ENCODE measurements at regions not wholly inside any gene's neighbourhood (a gene's known extent, or its start where the extent isn't known, plus 50 kb on each side); places are given as distances from the start of the nearest gene placed in this dataset.

GRCh38 chr2:78861546-78861945 is 164.0 kb upstream of the REG3G start:
- H3K4me3 ChIP-seq = no peak overlapping the region
- H3K27ac ChIP-seq = no peak overlapping the region
- peak; percentile 28 for DNase-seq
- 29 to 34% methylated on average over 6 of the region's 6 CpGs for WGBS, 2 donors
- no peaks in the 10 kb centered on the region for H3K27me3 ChIP-seq
- H3K4me1 ChIP-seq = no peaks in the 10 kb centered on the region
- H3K9me3 ChIP-seq = no peaks in the 10 kb centered on the region
- no peaks in the 10 kb centered on the region for H3K36me3 ChIP-seq (ENCODE audit: low read depth, missing control alignments)
- TF ChIP-seq CTCF (IDR thresholded peaks at IDR 0.05) (peak in 2 of 3 experiments; percentile 39 to 77), POLR2A (IDR thresholded peaks at IDR 0.05) (no peak)
- intact Hi-C loops (cut with DNase I; ENCODE audit: low total_unique reads) = no loop called here

DNA sequence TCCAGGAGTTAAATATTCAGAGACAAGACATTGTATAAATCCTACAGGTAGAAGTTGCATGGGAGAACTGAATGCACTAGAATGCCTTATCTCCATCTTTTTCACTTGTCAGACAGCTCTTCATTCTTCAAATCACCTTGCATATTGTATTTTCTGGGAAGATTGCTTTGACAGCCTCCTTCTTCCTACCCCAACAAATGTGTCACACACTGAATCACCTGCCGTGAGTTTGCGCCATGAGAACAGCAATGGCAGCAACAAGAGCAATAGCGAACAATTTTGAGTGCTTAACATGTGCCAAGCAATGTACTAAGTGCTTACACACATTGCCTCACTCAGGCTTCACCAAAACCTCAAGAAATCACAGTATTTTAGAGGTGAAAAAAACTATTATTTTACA is 161.3 kb upstream of the REG3G start:
- Histone ChIP-seq H3K4me1 (no peaks in the 10 kb centered on the region), H3K27me3 (no peaks in the 10 kb centered on the region), H3K36me3 (ENCODE audit: low read depth, missing control alignments) (no peaks in the 10 kb centered on the region), H3K9me3 (no peaks in the 10 kb centered on the region), H3K4me3 (no peak overlapping the region), H3K27ac (no peak overlapping the region)
- no peak for TF ChIP-seq POLR2A (IDR thresholded peaks at IDR 0.05)
- TF ChIP-seq CTCF (IDR thresholded peaks at IDR 0.05) = no peak
- DNase-seq = no peak
- intact Hi-C loops (cut with DNase I; ENCODE audit: low total_unique reads) = no loop called here
- 80 to 84% methylated on average over 3 of the region's 3 CpGs for WGBS, 2 donors

GRCh38 chr2:78865667-78866066 is 159.8 kb upstream of the REG3G start:
- DNase-seq = no peak
- TF ChIP-seq CTCF (IDR thresholded peaks at IDR 0.05) = no peak
- TF ChIP-seq POLR2A (IDR thresholded peaks at IDR 0.05) = no peak
- intact Hi-C loops (cut with DNase I; ENCODE audit: low total_unique reads) = no loop called here

GRCh38 chr2:78870343-78870967 is 155.0 kb upstream of the REG3G start:
- Histone ChIP-seq H3K27ac (no peak overlapping the region), H3K9me3 (no peaks in the 10 kb centered on the region), H3K4me1 (no peaks in the 10 kb centered on the region), H3K36me3 (ENCODE audit: low read depth, missing control alignments) (no peaks in the 10 kb centered on the region), H3K27me3 (no peaks in the 10 kb centered on the region), H3K4me3 (no peak overlapping the region)
- DNase-seq = no peak
- TF ChIP-seq CTCF (IDR thresholded peaks at IDR 0.05) = no peak
- no peak for TF ChIP-seq POLR2A (IDR thresholded peaks at IDR 0.05)
- WGBS, 2 donors = 71 to 87% methylated on average over 1 of the region's 1 CpG
- intact Hi-C loops (cut with DNase I; ENCODE audit: low total_unique reads) = no loop called here

More at GRCh38 chr2:78865667-78866066, 159.8 kb upstream of the REG3G start:
- H3K27me3 ChIP-seq = no peaks in the 10 kb centered on the region
- H3K9me3 ChIP-seq = no peaks in the 10 kb centered on the region
- H3K27ac ChIP-seq = no peak overlapping the region
- whole genome bisulfite sequencing, 2 donors = 65 to 71% methylated on average over 10 of the region's 10 CpGs
- H3K36me3 ChIP-seq (ENCODE audit: low read depth, missing control alignments) = no peaks in the 10 kb centered on the region
- no peak overlapping the region for H3K4me3 ChIP-seq
- no peaks in the 10 kb centered on the region for H3K4me1 ChIP-seq

- Histone ChIP-seq H3K36me3 (ENCODE audit: low read depth, missing control alignments) (no peaks in the 10 kb centered on the region), H3K27ac (no peak overlapping the region), H3K27me3 (no peaks in the 10 kb centered on the region), H3K9me3 (no peaks in the 10 kb centered on the region), H3K4me1 (no peaks in the 10 kb centered on the region), H3K4me3 (no peak overlapping the region)
- 40 to 58% methylated on average over 1 of the region's 1 CpG for WGBS, 2 donors
- DNase-seq = no peak
- TF ChIP-seq CTCF (IDR thresholded peaks at IDR 0.05) (no peak), POLR2A (IDR thresholded peaks at IDR 0.05) (no peak)
- intact Hi-C loops (cut with DNase I; ENCODE audit: low total_unique reads) = no loop called here
Measured at GRCh38 chr2:78873526-78873925, 152.0 kb upstream of the REG3G start.

Data from testis (tissue), 2 donors.